PC-3 (cell line): ENCODE measurements at regions not wholly inside any gene's neighbourhood (a gene's known extent, or its start where the extent isn't known, plus 50 kb on each side); places are given as distances from the start of the nearest gene placed in this dataset.

Experiments used
- ATAC-seq: fragments of 200-7000 bp; cut with Tn5 transposase; 2 replicates; pipeline ENCODE4 v1.9.1; 2020; ENCODE audit warnings: mild to moderate bottlenecking, moderate library complexity
- BruUV-seq: library from RNA; stranded (reverse); fragments of 400-500 nt; replicated peaks from 2 replicates; lab custom pipeline; 2021; lab: Mats Ljungman, UMichigan
- CTCF ChIA-PET: fragments of 300-600 bp; sonication (Branson Sonifier 250); formaldehyde crosslinking; loops from one replicate; lab custom pipeline; 2022; ENCODE audit warnings: antibody characterized with exemption; lab: Charles Lee
- POLR2A ChIA-PET: fragments of 300-600 bp; sonication (Branson Sonifier 250); formaldehyde crosslinking; loops from one replicate; lab custom pipeline; 2022; ENCODE audit warnings: antibody characterized with exemption; ENCODE audit not compliant: unreplicated experiment; lab: Charles Lee
- DNase-seq: peaks from one replicate; pipeline ENCODE4 v3.0.0-alpha.2; 2015
- H2AFZ ChIP-seq: fragments of 300-600 bp; sonication (generic); 2 replicates; pipeline ENCODE4 v1.6.0; 2016; ENCODE audit warnings: antibody characterized with exemption, low read length
- H3F3A ChIP-seq: fragments of 300-600 bp; sonication (generic); one replicate; pipeline ENCODE4 v1.6.0; 2017; ENCODE audit warnings: antibody characterized with exemption, low read length, control low read depth, mild to moderate bottlenecking; ENCODE audit not compliant: unreplicated experiment
- H3K27ac ChIP-seq: fragments of 300-600 bp; sonication (generic); 2 replicates; pipeline ENCODE4 v1.5.1; 2016; ENCODE audit warnings: mild to moderate bottlenecking, low read length
- H3K27me3 ChIP-seq: fragments of 300-600 bp; sonication (generic); 2 replicates; pipeline ENCODE4 v1.6.1; 2016; ENCODE audit warnings: low read length, mixed read lengths
- H3K36me3 ChIP-seq: fragments of 300-600 bp; sonication (generic); 2 replicates; pipeline ENCODE4 v1.6.1; 2016; ENCODE audit warnings: low read depth, mixed run types, low read length, mixed read lengths
- H3K4me1 ChIP-seq: fragments of 300-600 bp; sonication (generic); 2 replicates; pipeline ENCODE4 v1.5.1; 2016; ENCODE audit warnings: low read length; ENCODE audit not compliant: insufficient read depth
- H3K4me2 ChIP-seq: fragments of 300-600 bp; sonication (generic); 2 replicates; pipeline ENCODE4 v1.6.0; 2016; ENCODE audit warnings: low read length
- H3K4me3 ChIP-seq: fragments of 300-600 bp; sonication (generic); 2 replicates; pipeline ENCODE4 v1.5.1; 2016; ENCODE audit warnings: mild to moderate bottlenecking, low read length, mixed read lengths
- H3K79me2 ChIP-seq: fragments of 300-600 bp; sonication (generic); 2 replicates; pipeline ENCODE4 v1.6.1; 2017; ENCODE audit warnings: low read length, mixed read lengths
- H3K9ac ChIP-seq: fragments of 300-600 bp; sonication (generic); 2 replicates; pipeline ENCODE4 v1.6.0; 2016; ENCODE audit warnings: mild to moderate bottlenecking, low read length
- H3K9me2 ChIP-seq: fragments of 300-600 bp; sonication (generic); replicated peaks from 2 replicates; pipeline ENCODE4 v1.6.1; 2016; ENCODE audit warnings: mixed run types, low read length, mixed read lengths
- H3K9me3 ChIP-seq: fragments of 300-600 bp; sonication (generic); 2 replicates; pipeline ENCODE4 v1.6.1; 2016; ENCODE audit warnings: low read length, mixed read lengths
- H4K20me1 ChIP-seq: fragments of 300-600 bp; sonication (generic); 2 replicates; pipeline ENCODE4 v1.6.1; 2016; ENCODE audit warnings: low read length, mixed read lengths
- CTCF ChIP-seq: fragments of 300-600 bp; sonication (generic); conservative IDR thresholded peaks from 2 replicates; pipeline ENCODE4 v1.5.1; 2017; ENCODE audit warnings: antibody characterized with exemption, low read depth, mild to moderate bottlenecking, low read length
- EZH2 ChIP-seq: fragments of 300-600 bp; sonication (generic); IDR thresholded peaks from one replicate; pipeline ENCODE4 v1.6.1; 2017; ENCODE audit warnings: antibody characterized with exemption, mild to moderate bottlenecking, low read length; ENCODE audit not compliant: unreplicated experiment
- EZH2phosphoT487 ChIP-seq: fragments of 300-600 bp; sonication (generic); IDR thresholded peaks from 2 replicates; pipeline ENCODE4 v1.6.1; 2018; ENCODE audit warnings: mild to moderate bottlenecking, antibody characterized with exemption, low read length, borderline replicate concordance
- intact Hi-C: fragments of 100-400 bp; cut with micrococcal nuclease; formaldehyde crosslinking; loops from 2 replicates; pipeline ENCODE4 v1.9.0; 2023

DNA sequence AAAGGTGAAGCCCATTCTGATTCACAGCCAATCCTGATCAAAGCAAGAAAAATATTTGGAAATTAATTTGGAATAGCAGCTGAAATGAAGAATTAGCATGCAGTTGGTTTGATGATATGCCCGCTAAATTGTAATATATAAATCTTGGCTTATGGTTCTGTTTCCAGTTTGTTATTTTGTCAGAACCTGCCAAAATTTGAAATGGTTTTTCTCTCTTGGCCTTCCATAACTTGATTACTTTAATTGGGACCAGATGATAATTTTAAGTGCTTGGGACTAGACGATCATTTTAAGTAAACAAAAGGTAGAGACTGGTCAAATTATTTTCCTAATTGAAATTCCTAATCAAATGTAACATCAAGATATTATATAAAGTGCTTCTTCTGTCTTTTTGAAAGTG lies 842.4 kb downstream of the TBL1XR1 start:
- ChIA-PET POLR2A (no interaction called here), CTCF (no interaction called here)
- intact Hi-C loops = no loop called here
- BruUV-seq = no TSS peak
- Histone ChIP-seq H2AFZ (no peak overlapping the region), H3K4me1 (no peaks in the 10 kb centered on the region), H3K9me2 (no peaks in the 10 kb centered on the region), H3K27ac (no peak overlapping the region), H3K4me3 (no peak overlapping the region), H3K4me2 (no peak overlapping the region), H3K79me2 (no peaks in the 10 kb centered on the region), H3F3A (no peaks in the 10 kb centered on the region), H3K27me3 (no peaks in the 10 kb centered on the region), H3K9me3 (no peaks in the 10 kb centered on the region), H3K9ac (no peak overlapping the region), H4K20me1 (no peaks in the 10 kb centered on the region), H3K36me3 (no peaks in the 10 kb centered on the region)
- DNase-seq = no peak
- no peak for TF ChIP-seq EZH2phosphoT487
- no peak for ATAC-seq

DNA sequence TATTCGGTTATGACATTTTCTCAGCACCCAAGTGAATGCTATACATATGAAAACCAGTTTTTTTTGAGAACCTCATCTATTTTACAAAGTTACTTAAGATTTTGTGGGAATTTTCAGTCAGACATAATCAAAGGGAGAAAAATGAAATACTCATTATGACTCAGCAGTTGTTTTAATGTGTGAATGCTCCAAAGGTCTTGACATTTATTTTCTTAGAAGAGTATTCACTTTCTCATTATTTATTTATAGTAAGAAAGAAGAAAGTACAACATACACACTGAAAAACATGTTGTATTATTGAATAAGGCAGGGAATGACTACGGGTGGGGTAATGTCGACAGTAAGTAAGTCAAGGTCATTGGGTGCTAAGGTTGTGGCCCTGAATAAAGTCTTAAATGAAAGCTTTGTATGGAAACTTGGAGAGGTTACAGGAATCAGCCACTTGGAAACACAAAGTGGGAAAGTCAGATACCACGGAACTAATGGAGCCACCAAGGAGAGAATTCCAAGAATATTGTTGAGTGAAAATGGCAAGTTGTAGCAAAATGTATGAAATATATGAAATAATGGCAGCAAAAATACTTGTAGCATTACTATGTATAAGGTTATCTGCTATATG lies 844.5 kb downstream of the TBL1XR1 start:
- Histone ChIP-seq H2AFZ (no peak overlapping the region), H4K20me1 (no peaks in the 10 kb centered on the region), H3K9me2 (no peaks in the 10 kb centered on the region), H3K4me2 (no peak overlapping the region), H3K27ac (no peak overlapping the region), H3K4me1 (no peaks in the 10 kb centered on the region), H3K36me3 (no peaks in the 10 kb centered on the region), H3K4me3 (no peak overlapping the region), H3K9ac (no peak overlapping the region), H3F3A (no peaks in the 10 kb centered on the region), H3K9me3 (no peaks in the 10 kb centered on the region), H3K79me2 (no peaks in the 10 kb centered on the region), H3K27me3 (no peaks in the 10 kb centered on the region)
- BruUV-seq = no TSS peak
- ChIA-PET CTCF (no interaction called here), POLR2A (no interaction called here)
- intact Hi-C loops = no loop called here
- TF ChIP-seq EZH2phosphoT487 (no peak), EZH2 (no peak), CTCF (no peak)
- DNase-seq = no peak
- ATAC-seq = no peak

DNA sequence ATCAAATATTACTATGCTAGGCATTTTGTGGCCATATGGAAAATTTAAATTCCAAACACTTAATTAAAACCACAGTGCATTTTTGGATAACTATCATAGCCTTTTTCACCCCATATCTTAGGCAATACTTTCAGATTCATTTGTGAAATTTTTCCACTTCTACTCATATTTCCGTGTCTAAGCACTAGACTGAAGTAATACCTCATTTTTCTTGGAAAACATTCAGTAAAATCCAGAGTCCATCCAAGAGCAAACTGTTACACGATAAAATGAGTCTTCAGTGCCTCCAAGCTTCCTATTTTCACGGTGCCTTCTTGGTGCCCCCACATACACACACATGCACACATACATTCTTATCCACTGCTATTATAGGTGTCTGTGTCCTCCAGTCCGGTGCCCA lies 845.9 kb downstream of the TBL1XR1 start:
- H3K36me3 ChIP-seq = no peaks in the 10 kb centered on the region
- no peak overlapping the region for H3K4me3 ChIP-seq
- no peak overlapping the region for H2AFZ ChIP-seq
- no peak for DNase-seq
- no peaks in the 10 kb centered on the region for H3K4me1 ChIP-seq
- H3K9me3 ChIP-seq = no peaks in the 10 kb centered on the region
- TF ChIP-seq EZH2phosphoT487 = no peak
- no peaks in the 10 kb centered on the region for H3K27me3 ChIP-seq
- ATAC-seq = no peak
- H3K9ac ChIP-seq = no peak overlapping the region
- no peak overlapping the region for H3K4me2 ChIP-seq
- intact Hi-C loops = no loop called here
- ChIA-PET POLR2A (no interaction called here), CTCF (no interaction called here)
- H3K9me2 ChIP-seq = no peaks in the 10 kb centered on the region
- H3K79me2 ChIP-seq = no peaks in the 10 kb centered on the region
- H3K27ac ChIP-seq = no peak overlapping the region
- H4K20me1 ChIP-seq = no peaks in the 10 kb centered on the region
- no peaks in the 10 kb centered on the region for H3F3A ChIP-seq
- no TSS peak for BruUV-seq

- ATAC-seq = no peak
- BruUV-seq = no TSS peak
- Histone ChIP-seq H3F3A (no peaks in the 10 kb centered on the region), H3K9me3 (no peaks in the 10 kb centered on the region), H3K4me2 (no peak overlapping the region), H3K36me3 (no peaks in the 10 kb centered on the region), H3K79me2 (no peaks in the 10 kb centered on the region), H3K9ac (no peak overlapping the region), H3K4me3 (no peak overlapping the region), H3K27ac (no peak overlapping the region), H3K9me2 (no peaks in the 10 kb centered on the region), H4K20me1 (no peaks in the 10 kb centered on the region), H3K27me3 (no peaks in the 10 kb centered on the region), H2AFZ (no peak overlapping the region), H3K4me1 (no peaks in the 10 kb centered on the region)
- ChIA-PET POLR2A (no interaction called here), CTCF (no interaction called here)
- no peak for DNase-seq
- intact Hi-C loops = no loop called here
- TF ChIP-seq EZH2phosphoT487 (no peak), EZH2 (no peak), CTCF (no peak)
Measured at GRCh38 chr3:176349706-176350105, 847.6 kb downstream of the TBL1XR1 start.
